ENCODE measurements at regions not wholly inside any gene's neighbourhood (a gene's known extent, or its start where the extent isn't known, plus 50 kb on each side); places are given as distances from the start of the nearest gene placed in this dataset.

GRCh38 chr18:51400721-51401120 lies 203.2 kb upstream of the MEX3C start:
- no peak for DNase-seq

GRCh38 chr18:51401912-51402311 lies 204.4 kb upstream of the MEX3C start:
- DNase-seq, result no peak

- no peak for DNase-seq
Measured at GRCh38 chr18:51404620-51405019, 207.1 kb upstream of the MEX3C start.

GRCh38 chr18:51405683-51406477 lies 208.4 kb upstream of the MEX3C start:
- DNase-seq, result no peak

GRCh38 chr18:51417643-51418483 lies 220.4 kb upstream of the MEX3C start:
- no peak for DNase-seq

GRCh38 chr18:51425475-51425874 lies 228.0 kb upstream of the MEX3C start:
- no peak for DNase-seq

- no peak for DNase-seq
Measured at GRCh38 chr18:51425889-51426288, 228.4 kb upstream of the MEX3C start.

- DNase-seq, result no peak
Measured at GRCh38 chr18:51426996-51427395, 229.5 kb upstream of the MEX3C start.

- no peak for DNase-seq
Measured at GRCh38 chr18:51429644-51430043, 232.2 kb upstream of the MEX3C start.

- no peak for DNase-seq
Measured at GRCh38 chr18:51430538-51430937, 233.1 kb upstream of the MEX3C start.

GRCh38 chr18:51433296-51433695 lies 235.8 kb upstream of the MEX3C start:
- no peak for DNase-seq

- DNase-seq, result no peak
Measured at GRCh38 chr18:51433881-51434280, 236.4 kb upstream of the MEX3C start.

GRCh38 chr18:51437280-51438271 lies 240.1 kb upstream of the MEX3C start:
- no peak for DNase-seq

GRCh38 chr18:51438797-51439350 lies 241.4 kb upstream of the MEX3C start:
- no peak for DNase-seq

- no peak for DNase-seq
Measured at GRCh38 chr18:51442012-51442411, 244.5 kb upstream of the MEX3C start.

GRCh38 chr18:51446571-51447210 lies 249.2 kb upstream of the MEX3C start:
- DNase-seq, result peak in 1 of 3 experiments; percentile 11

- DNase-seq, result peak; percentile 5 to 84 (median 64)
Measured at GRCh38 chr18:51447351-51448342, 250.2 kb upstream of the MEX3C start.

GRCh38 chr18:51448949-51449348 lies 251.5 kb upstream of the MEX3C start:
- DNase-seq, result peak in 1 of 3 experiments; percentile 55

GRCh38 chr18:51453594-51453993 lies 256.1 kb upstream of the MEX3C start:
- no peak for DNase-seq

- no peak for DNase-seq
Measured at GRCh38 chr18:51458861-51459260, 261.4 kb upstream of the MEX3C start.

- DNase-seq, result no peak
Measured at GRCh38 chr18:51461956-51462355, 264.5 kb upstream of the MEX3C start.

Measured in NCI-H1417 (cell line).